OCI-LY3 (cell line): ENCODE measurements at regions not wholly inside any gene's neighbourhood (a gene's known extent, or its start where the extent isn't known, plus 50 kb on each side); places are given as distances from the start of the nearest gene placed in this dataset.
A peak's percentile ranks its signal among the peaks of the same experiment; 100 is the strongest.

Experiments
- EZH2phosphoT487 ChIP-seq: fragments of 200-600 bp; shearing (Covaris generic); IDR thresholded peaks from 2 replicates; pipeline ENCODE4 v1.6.1; 2018; ENCODE audit warnings: antibody characterized with exemption, mixed run types, low read depth
- TF ChIP-seq, protein P1 (sequence below): fragments of 200-600, 300-600 bp; sonication (generic); IDR thresholded peaks from 2 replicates; pipeline ENCODE4 v1.5.1; 2014; ENCODE audit warnings: antibody characterized with exemption, low read length, low read depth

DNA sequence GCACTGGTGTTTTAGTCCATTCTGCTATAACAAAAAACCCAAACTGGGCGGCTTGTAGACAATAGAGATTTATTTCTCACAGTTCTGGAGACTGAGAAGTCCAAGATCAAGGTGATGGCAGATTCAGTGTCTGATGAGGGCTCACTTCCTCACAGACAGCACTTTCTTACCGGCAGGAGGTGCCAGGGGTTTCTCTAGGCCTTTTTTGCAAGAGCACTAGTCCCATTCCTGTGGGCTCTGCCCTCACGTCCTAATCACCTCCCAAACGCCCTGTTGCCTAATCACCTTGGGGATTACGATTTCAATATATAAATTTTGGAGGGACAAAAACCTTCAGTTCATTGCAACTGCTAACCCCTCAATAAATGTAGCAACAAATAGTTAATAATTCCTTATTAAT, 140.0 kb upstream of the SGK1 start:
- TF ChIP-seq, protein P1, sequence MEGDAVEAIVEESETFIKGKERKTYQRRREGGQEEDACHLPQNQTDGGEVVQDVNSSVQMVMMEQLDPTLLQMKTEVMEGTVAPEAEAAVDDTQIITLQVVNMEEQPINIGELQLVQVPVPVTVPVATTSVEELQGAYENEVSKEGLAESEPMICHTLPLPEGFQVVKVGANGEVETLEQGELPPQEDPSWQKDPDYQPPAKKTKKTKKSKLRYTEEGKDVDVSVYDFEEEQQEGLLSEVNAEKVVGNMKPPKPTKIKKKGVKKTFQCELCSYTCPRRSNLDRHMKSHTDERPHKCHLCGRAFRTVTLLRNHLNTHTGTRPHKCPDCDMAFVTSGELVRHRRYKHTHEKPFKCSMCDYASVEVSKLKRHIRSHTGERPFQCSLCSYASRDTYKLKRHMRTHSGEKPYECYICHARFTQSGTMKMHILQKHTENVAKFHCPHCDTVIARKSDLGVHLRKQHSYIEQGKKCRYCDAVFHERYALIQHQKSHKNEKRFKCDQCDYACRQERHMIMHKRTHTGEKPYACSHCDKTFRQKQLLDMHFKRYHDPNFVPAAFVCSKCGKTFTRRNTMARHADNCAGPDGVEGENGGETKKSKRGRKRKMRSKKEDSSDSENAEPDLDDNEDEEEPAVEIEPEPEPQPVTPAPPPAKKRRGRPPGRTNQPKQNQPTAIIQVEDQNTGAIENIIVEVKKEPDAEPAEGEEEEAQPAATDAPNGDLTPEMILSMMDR = peak; percentile 38
- TF ChIP-seq EZH2phosphoT487 = no peak
